Activated CD4-positive, alpha-beta memory T cell treated with anti-CD3 and anti-CD28 coated beads for 36 hours (primary cell): ENCODE measurements at regions not wholly inside any gene's neighbourhood (a gene's known extent, or its start where the extent isn't known, plus 50 kb on each side); places are given as distances from the start of the nearest gene placed in this dataset.

Experiments used
- CTCF ChIA-PET: fragments of 350-600 bp; sonication (Branson Sonifier 250); formaldehyde crosslinking; loops from one replicate; lab custom pipeline; 2021; ENCODE audit warnings: antibody characterized with exemption, inconsistent platforms; lab: Charles Lee
- POLR2A ChIA-PET: fragments of 350-600 bp; sonication (Branson Sonifier 250); formaldehyde crosslinking; loops from one replicate; lab custom pipeline; 2021; ENCODE audit warnings: antibody characterized with exemption; lab: Charles Lee
- DNase-seq: peaks from one replicate; pipeline ENCODE4 v3.0.0-alpha.2; 2020
- H3K27ac Mint-ChIP-seq: one replicate; pipeline ENCODE4 v1.8.0; 2021; ENCODE audit warnings: mixed read lengths
- H3K27me3 Mint-ChIP-seq: one replicate; pipeline ENCODE4 v1.8.0; 2021; ENCODE audit warnings: mixed read lengths
- H3K36me3 Mint-ChIP-seq: one replicate; pipeline ENCODE4 v1.8.0; 2021; ENCODE audit warnings: mixed read lengths
- H3K4me1 Mint-ChIP-seq: one replicate; pipeline ENCODE4 v1.8.0; 2021; ENCODE audit warnings: low read depth, mixed read lengths
- H3K4me3 Mint-ChIP-seq: one replicate; pipeline ENCODE4 v1.8.0; 2021; ENCODE audit warnings: mild to moderate bottlenecking, mixed read lengths
- H3K9me3 Mint-ChIP-seq: one replicate; pipeline ENCODE4 v1.8.0; 2021; ENCODE audit warnings: mixed read lengths
- intact Hi-C: fragments of 100-400 bp; cut with micrococcal nuclease; formaldehyde crosslinking; loops from one replicate; pipeline ENCODE4 v1.15.1; 2023

DNA sequence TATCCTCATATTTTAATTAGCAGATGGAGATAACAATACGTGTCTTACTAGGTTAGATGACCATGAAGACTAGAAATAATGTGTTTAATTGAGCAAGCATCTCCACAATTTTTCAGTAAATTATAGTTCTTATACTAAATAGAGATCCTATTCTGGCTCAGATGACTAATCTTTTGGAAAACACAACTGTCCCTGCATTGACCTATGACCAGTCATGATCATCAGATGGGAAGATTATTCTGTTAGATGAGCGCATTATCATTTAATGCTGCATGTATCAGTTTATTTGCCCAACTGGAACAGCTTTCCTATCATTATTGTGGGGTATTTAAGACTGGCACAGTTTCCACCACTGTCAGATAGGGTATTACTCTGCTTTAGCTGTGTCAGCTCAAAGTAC lies 185.5 kb downstream of the MOXD1 start:
- Mint-ChIP-seq H3K4me1 (no peaks in the 10 kb centered on the region), H3K36me3 (no peaks in the 10 kb centered on the region), H3K27me3 (peaks cover 5% of the 10 kb centered on the region), H3K27ac (no peak overlapping the region), H3K4me3 (no peak overlapping the region), H3K9me3 (no peaks in the 10 kb centered on the region)
- POLR2A ChIA-PET = no interaction called here
- CTCF ChIA-PET = interaction anchor here (0.6 kb wide), 1 partner anchor 271 kb away, joined by 3 read pairs; no protein-coding TSS in a partner anchor
- intact Hi-C loops = loop anchor here (2.0 kb wide), 1 partner anchor 293 kb away; no protein-coding TSS in a partner anchor
- DNase-seq = no peak

- Mint-ChIP-seq H3K27ac (no peak overlapping the region), H3K36me3 (no peaks in the 10 kb centered on the region), H3K9me3 (no peaks in the 10 kb centered on the region), H3K27me3 (peaks cover 11% of the 10 kb centered on the region), H3K4me3 (no peak overlapping the region), H3K4me1 (no peaks in the 10 kb centered on the region)
- DNase-seq = no peak
- CTCF ChIA-PET = interaction anchor here (0.6 kb wide), 1 partner anchor 290 kb away, joined by 3 read pairs; no protein-coding TSS in a partner anchor
- POLR2A ChIA-PET = no interaction called here
- intact Hi-C loops = no loop called here
These were observed 186.6 kb downstream of the MOXD1 start for GRCh38 chr6:132214716-132215115.

- DNase-seq = no peak
- intact Hi-C loops = no loop called here
- POLR2A ChIA-PET = no interaction called here
- CTCF ChIA-PET = no interaction called here
- Mint-ChIP-seq H3K27ac (no peak overlapping the region), H3K4me3 (no peak overlapping the region), H3K4me1 (no peaks in the 10 kb centered on the region), H3K27me3 (peaks cover 10% of the 10 kb centered on the region), H3K36me3 (no peaks in the 10 kb centered on the region), H3K9me3 (no peaks in the 10 kb centered on the region)
These were observed 187.5 kb downstream of the MOXD1 start for GRCh38 chr6:132213732-132214131.

GRCh38 chr6:132213191-132213590 lies 188.1 kb downstream of the MOXD1 start:
- H3K27ac Mint-ChIP-seq = no peak overlapping the region
- no peaks in the 10 kb centered on the region for H3K9me3 Mint-ChIP-seq
- no peak for DNase-seq
- no peak overlapping the region for H3K4me3 Mint-ChIP-seq
- H3K4me1 Mint-ChIP-seq = no peaks in the 10 kb centered on the region
- intact Hi-C loops = no loop called here
- POLR2A ChIA-PET = no interaction called here
- CTCF ChIA-PET = no interaction called here
- H3K27me3 Mint-ChIP-seq = peaks cover 12% of the 10 kb centered on the region
- H3K36me3 Mint-ChIP-seq = no peaks in the 10 kb centered on the region

DNA sequence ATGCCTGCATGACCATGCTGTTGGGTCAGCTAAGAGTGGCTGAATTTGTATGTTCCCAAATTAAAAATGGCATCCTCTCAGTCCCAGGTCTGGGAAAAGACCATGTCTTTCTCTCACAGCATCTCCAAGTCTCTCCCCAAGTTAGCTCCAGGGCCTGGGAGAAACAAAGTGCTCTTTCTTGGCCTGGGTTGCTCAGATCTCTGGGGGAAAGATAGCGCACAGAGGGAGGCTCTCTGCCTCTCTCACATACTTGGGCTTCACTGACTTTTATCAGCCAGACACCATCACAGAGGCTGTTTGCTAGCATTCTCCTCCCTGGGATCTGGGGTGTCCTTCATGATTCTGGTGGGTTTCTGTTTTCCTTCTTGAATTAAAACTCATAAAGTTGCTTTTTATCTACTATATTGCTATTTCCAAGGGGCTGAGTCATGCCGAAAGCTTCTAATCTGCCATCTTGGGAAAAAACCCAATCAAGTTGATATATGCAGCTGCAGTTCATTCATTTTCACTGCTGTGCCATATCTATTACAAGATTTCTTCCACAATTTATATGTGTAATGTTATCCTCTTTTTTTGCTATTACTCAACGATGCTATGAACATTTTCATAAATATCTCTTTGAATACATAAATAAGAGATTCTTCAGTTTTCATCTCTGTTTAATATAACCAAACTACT lies 190.2 kb downstream of the MOXD1 start:
- H3K27ac Mint-ChIP-seq = no peak overlapping the region
- H3K4me3 Mint-ChIP-seq = no peak overlapping the region
- H3K4me1 Mint-ChIP-seq = no peaks in the 10 kb centered on the region
- H3K36me3 Mint-ChIP-seq = no peaks in the 10 kb centered on the region
- H3K27me3 Mint-ChIP-seq = peaks cover 15% of the 10 kb centered on the region
- intact Hi-C loops = no loop called here
- no peak for DNase-seq
- H3K9me3 Mint-ChIP-seq = no peaks in the 10 kb centered on the region
- ChIA-PET POLR2A (no interaction called here), CTCF (interaction anchor here (1.3 kb wide), 1 partner anchor 288 kb away, joined by 4 read pairs; no protein-coding TSS in a partner anchor)

- no peak overlapping the region for H3K4me3 Mint-ChIP-seq
- CTCF ChIA-PET = interaction anchor here (0.9 kb wide), 1 partner anchor 71 kb away, joined by 3 read pairs; no protein-coding TSS in a partner anchor
These were observed 191.9 kb downstream of the MOXD1 start for GRCh38 chr6:132209351-132209750.

GRCh38 chr6:132207991-132208390 lies 193.3 kb downstream of the MOXD1 start:
- POLR2A ChIA-PET = no interaction called here
- Mint-ChIP-seq H3K4me1 (no peaks in the 10 kb centered on the region), H3K27ac (no peak overlapping the region), H3K9me3 (no peaks in the 10 kb centered on the region), H3K27me3 (peaks cover 12% of the 10 kb centered on the region), H3K4me3 (no peak overlapping the region), H3K36me3 (no peaks in the 10 kb centered on the region)
- no peak for DNase-seq
- intact Hi-C loops = no loop called here
- CTCF ChIA-PET = no interaction called here

More at GRCh38 chr6:132209351-132209750, 191.9 kb downstream of the MOXD1 start:
- no peaks in the 10 kb centered on the region for H3K4me1 Mint-ChIP-seq
- H3K27ac Mint-ChIP-seq = no peak overlapping the region
- DNase-seq = no peak
- POLR2A ChIA-PET = no interaction called here
- H3K27me3 Mint-ChIP-seq = peaks cover 15% of the 10 kb centered on the region
- H3K9me3 Mint-ChIP-seq = no peaks in the 10 kb centered on the region
- intact Hi-C loops = no loop called here
- no peaks in the 10 kb centered on the region for H3K36me3 Mint-ChIP-seq

GRCh38 chr6:132205946-132206345 lies 195.3 kb downstream of the MOXD1 start:
- Mint-ChIP-seq H3K4me1 (no peaks in the 10 kb centered on the region), H3K9me3 (no peaks in the 10 kb centered on the region), H3K27ac (no peak overlapping the region), H3K4me3 (no peak overlapping the region), H3K36me3 (no peaks in the 10 kb centered on the region), H3K27me3 (peaks cover 11% of the 10 kb centered on the region)
- POLR2A ChIA-PET = no interaction called here
- intact Hi-C loops = no loop called here
- no peak for DNase-seq
- CTCF ChIA-PET = no interaction called here

DNA sequence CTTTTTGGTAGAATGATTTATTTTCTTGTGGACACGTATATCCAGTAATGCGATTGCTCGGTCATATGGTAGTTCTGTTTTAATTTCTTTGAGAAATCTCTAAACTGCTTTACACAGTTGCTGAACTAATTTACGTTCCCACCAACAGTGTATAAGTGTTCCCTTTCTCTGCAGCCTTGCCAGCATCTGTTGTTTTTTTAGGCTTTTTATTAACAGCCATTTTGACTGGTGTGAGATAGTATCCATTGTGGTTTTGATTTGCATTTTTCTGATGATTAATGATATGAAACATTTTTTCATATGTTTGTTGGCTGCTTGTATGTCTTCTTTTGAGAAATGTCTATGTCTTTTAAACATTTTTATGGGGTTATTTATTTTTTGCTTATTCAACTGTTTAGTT lies 196.7 kb downstream of the MOXD1 start:
- no peak overlapping the region for H3K27ac Mint-ChIP-seq
- H3K4me1 Mint-ChIP-seq = no peaks in the 10 kb centered on the region
- H3K4me3 Mint-ChIP-seq = no peak overlapping the region
- DNase-seq = no peak
- intact Hi-C loops = no loop called here
- ChIA-PET CTCF (no interaction called here), POLR2A (no interaction called here)
- H3K9me3 Mint-ChIP-seq = no peaks in the 10 kb centered on the region
- H3K27me3 Mint-ChIP-seq = peaks cover 5% of the 10 kb centered on the region
- H3K36me3 Mint-ChIP-seq = no peaks in the 10 kb centered on the region

DNA sequence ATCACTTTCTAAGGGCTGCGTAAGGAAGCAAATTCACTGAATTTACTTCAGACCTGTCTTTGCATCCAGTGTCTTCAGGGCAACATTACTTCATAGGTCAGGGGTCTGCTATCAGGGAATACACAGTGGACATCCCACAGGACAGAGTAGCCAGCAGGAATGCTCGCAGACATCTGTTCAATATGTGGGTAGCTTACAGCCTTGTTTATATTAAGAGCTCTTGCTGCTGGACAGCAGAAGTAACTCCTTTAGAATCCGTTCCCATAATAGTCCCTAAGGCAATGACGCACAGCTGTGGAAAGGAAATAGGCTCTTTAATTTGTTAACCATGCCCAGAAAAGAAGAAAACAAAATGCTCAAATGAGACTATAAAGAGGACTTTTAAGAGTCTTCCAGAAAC lies 198.7 kb downstream of the MOXD1 start:
- DNase-seq = no peak
- intact Hi-C loops = no loop called here
- Mint-ChIP-seq H3K4me1 (no peaks in the 10 kb centered on the region), H3K36me3 (no peaks in the 10 kb centered on the region), H3K4me3 (no peak overlapping the region), H3K9me3 (no peaks in the 10 kb centered on the region), H3K27ac (no peak overlapping the region), H3K27me3 (no peaks in the 10 kb centered on the region)
- ChIA-PET POLR2A (no interaction called here), CTCF (no interaction called here)

GRCh38 chr6:132199343-132199742 lies 201.9 kb downstream of the MOXD1 start:
- H3K27ac Mint-ChIP-seq = no peak overlapping the region
- H3K4me1 Mint-ChIP-seq = no peaks in the 10 kb centered on the region
- no peak overlapping the region for H3K4me3 Mint-ChIP-seq
- ChIA-PET CTCF (interaction anchor here (1.1 kb wide), 1 partner anchor 504 kb away, joined by 3 read pairs; no protein-coding TSS in a partner anchor), POLR2A (no interaction called here)
- no peaks in the 10 kb centered on the region for H3K27me3 Mint-ChIP-seq
- no peaks in the 10 kb centered on the region for H3K36me3 Mint-ChIP-seq
- intact Hi-C loops = no loop called here
- H3K9me3 Mint-ChIP-seq = no peaks in the 10 kb centered on the region
- no peak for DNase-seq

DNA sequence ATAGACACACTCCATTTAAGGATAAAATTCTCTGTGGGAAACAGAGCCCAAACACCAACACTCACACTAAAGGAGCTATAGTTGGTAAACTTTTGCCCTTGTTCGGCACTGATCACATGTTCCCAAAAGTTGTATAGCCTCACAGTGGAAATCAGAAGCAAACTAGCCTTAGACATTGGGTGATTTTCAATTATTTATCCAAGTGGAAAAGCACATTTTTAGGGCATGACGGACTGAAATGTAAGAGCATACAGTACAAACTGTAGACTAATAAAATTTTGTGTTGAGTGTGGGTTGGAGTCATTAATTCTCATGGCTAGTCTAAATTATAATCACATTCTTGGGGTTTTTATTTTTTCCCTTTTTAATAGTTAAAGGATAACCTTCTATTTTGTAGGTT lies 202.4 kb downstream of the MOXD1 start:
- H3K4me3 Mint-ChIP-seq = no peak overlapping the region
- no peaks in the 10 kb centered on the region for H3K27me3 Mint-ChIP-seq
- H3K36me3 Mint-ChIP-seq = no peaks in the 10 kb centered on the region
- intact Hi-C loops = no loop called here
- POLR2A ChIA-PET = no interaction called here
- no peaks in the 10 kb centered on the region for H3K4me1 Mint-ChIP-seq
- CTCF ChIA-PET = no interaction called here
- H3K9me3 Mint-ChIP-seq = no peaks in the 10 kb centered on the region
- no peak for DNase-seq
- H3K27ac Mint-ChIP-seq = no peak overlapping the region

DNA sequence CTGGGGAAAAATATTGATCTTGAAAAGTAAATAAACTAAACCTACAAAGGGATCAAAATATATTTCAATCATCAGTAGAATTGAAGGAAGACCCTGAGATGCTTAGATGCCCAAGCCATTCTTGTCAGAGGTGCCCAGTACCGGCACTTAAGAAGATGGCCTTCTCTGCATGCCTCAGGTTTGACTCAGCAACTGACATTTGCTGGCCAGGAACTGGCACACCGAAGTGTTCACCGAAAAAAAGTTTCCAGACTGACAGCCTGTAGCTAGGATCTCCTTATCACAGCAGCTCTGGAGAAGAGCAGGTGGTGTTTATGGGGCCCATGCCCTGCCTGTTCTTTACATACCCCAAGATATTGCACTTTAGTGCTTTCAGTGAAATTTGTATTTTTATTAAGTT lies 203.2 kb downstream of the MOXD1 start:
- Mint-ChIP-seq H3K36me3 (no peaks in the 10 kb centered on the region), H3K4me3 (no peak overlapping the region), H3K9me3 (no peaks in the 10 kb centered on the region), H3K4me1 (no peaks in the 10 kb centered on the region), H3K27ac (no peak overlapping the region), H3K27me3 (no peaks in the 10 kb centered on the region)
- DNase-seq = no peak
- ChIA-PET POLR2A (no interaction called here), CTCF (interaction anchor here (0.9 kb wide), 1 partner anchor 82 kb away, joined by 3 read pairs; no protein-coding TSS in a partner anchor)
- intact Hi-C loops = no loop called here
